ENCODE measurements at regions not wholly inside any gene's neighbourhood (a gene's known extent, or its start where the extent isn't known, plus 50 kb on each side); places are given as distances from the start of the nearest gene placed in this dataset.

GRCh38 chr6:81553216-81553615 lies 199.3 kb downstream of the TENT5A start:
- TF ChIP-seq POLR2AphosphoS5 (IDR thresholded peaks at IDR 0.05) (no peak), POLR2A (IDR thresholded peaks at IDR 0.05; ENCODE audit: low read depth) (no peak), CTCF (IDR thresholded peaks at IDR 0.05) (no peak), EP300 (IDR thresholded peaks at IDR 0.05) (no peak)

Measured in esophagus muscularis mucosa (tissue), 4 donors.